ENCODE measurements at regions not wholly inside any gene's neighbourhood (a gene's known extent, or its start where the extent isn't known, plus 50 kb on each side); places are given as distances from the start of the nearest gene placed in this dataset.
A peak's percentile ranks its signal among the peaks of the same experiment; 100 is the strongest.

DNA sequence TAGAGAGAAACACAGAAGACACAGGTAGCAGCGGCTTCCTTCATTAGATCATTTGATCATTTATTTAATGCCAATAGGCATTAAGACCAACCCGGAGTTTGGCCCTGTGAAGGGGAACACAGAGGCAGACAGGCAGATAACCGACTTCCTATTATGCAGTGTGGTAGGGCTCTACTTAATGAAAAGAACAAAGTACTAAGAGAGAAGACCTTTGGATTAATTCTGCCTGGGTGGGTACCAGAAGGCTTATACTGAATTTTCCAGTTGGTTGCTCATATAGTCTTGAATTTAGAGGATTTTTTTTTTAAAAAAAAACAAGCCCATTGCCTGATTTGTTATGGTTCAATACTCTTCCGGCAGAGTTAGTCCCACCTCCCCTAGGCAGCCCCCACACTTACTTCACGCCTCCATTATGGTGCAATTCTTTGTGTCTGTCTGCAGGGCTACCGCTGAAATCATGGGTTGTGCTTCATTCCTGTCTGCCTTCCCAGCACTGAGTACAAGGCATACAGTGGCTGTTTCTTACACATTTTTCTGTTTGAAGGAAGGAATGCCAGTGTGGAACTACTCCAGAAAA, 244.3 kb upstream of the APCDD1 start:
- H3K9ac ChIP-seq (ENCODE audit: low read length in 3 of 3), result no peak overlapping the region
- H3K4me1 ChIP-seq (ENCODE audit: control insufficient read depth in 2 of 3, insufficient read depth in 2 of 3, low read depth in 1 of 3, low read length in 3 of 3), result no peaks in the 10 kb centered on the region
- no peaks in the 10 kb centered on the region for H3K36me3 ChIP-seq (ENCODE audit: control insufficient read depth in 2 of 3, insufficient read depth in 3 of 3, low read length in 3 of 3)
- H3K4me3 ChIP-seq (ENCODE audit: low read length in 3 of 3), result no peak overlapping the region
- H3K9me3 ChIP-seq (ENCODE audit: control insufficient read depth in 2 of 3, insufficient read depth in 1 of 3, low read length in 3 of 3), result no peaks in the 10 kb centered on the region
- intact Hi-C loops (cut with DNase I), result no loop called here
- H3K27ac ChIP-seq (ENCODE audit: low read depth in 2 of 2, low read length in 2 of 2), result no peak overlapping the region
- TF ChIP-seq, protein P1, sequence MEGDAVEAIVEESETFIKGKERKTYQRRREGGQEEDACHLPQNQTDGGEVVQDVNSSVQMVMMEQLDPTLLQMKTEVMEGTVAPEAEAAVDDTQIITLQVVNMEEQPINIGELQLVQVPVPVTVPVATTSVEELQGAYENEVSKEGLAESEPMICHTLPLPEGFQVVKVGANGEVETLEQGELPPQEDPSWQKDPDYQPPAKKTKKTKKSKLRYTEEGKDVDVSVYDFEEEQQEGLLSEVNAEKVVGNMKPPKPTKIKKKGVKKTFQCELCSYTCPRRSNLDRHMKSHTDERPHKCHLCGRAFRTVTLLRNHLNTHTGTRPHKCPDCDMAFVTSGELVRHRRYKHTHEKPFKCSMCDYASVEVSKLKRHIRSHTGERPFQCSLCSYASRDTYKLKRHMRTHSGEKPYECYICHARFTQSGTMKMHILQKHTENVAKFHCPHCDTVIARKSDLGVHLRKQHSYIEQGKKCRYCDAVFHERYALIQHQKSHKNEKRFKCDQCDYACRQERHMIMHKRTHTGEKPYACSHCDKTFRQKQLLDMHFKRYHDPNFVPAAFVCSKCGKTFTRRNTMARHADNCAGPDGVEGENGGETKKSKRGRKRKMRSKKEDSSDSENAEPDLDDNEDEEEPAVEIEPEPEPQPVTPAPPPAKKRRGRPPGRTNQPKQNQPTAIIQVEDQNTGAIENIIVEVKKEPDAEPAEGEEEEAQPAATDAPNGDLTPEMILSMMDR (IDR thresholded peaks at IDR 0.05; ENCODE audit: borderline replicate concordance, extremely low read depth, insufficient read depth), result no peak
- H3K27me3 ChIP-seq (ENCODE audit: control insufficient read depth, insufficient read depth, low read length), result no peaks in the 10 kb centered on the region
- DNase-seq (peak in 2 of 5 donors; percentile 20 to 45), FAIRE-seq (no peak)

DNA sequence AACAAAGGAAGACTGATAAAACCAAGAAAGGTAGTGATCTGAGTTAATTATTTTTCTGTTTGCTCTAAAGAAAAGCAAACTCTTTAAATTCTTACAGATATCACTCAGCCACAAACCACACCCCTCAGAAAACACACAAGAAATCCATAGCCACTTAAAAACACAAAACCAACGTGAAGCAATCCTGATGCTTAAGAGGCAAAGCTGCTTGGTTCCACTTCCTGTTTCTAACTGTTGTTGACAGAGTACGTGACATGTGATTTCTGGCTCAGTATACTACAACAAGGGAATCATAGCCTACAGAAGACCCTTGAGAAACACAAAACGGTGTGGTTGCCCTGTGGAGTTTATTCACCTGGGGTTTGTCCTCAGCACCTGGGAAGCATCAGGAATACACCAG, 240.9 kb upstream of the APCDD1 start:
- FAIRE-seq (no peak), DNase-seq (peak in 1 of 5 donors; percentile 62)
- Histone ChIP-seq H3K4me3 (ENCODE audit: low read length in 3 of 3) (no peak overlapping the region), H3K27me3 (ENCODE audit: control insufficient read depth, insufficient read depth, low read length) (no peaks in the 10 kb centered on the region), H3K4me1 (ENCODE audit: control insufficient read depth in 2 of 3, insufficient read depth in 2 of 3, low read depth in 1 of 3, low read length in 3 of 3) (no peaks in the 10 kb centered on the region), H3K9me3 (ENCODE audit: control insufficient read depth in 2 of 3, insufficient read depth in 1 of 3, low read length in 3 of 3) (peaks cover 0 to 7% (median 0%) of the 10 kb centered on the region in 3 donors), H3K9ac (ENCODE audit: low read length in 3 of 3) (no peak overlapping the region), H3K36me3 (ENCODE audit: control insufficient read depth in 2 of 3, insufficient read depth in 3 of 3, low read length in 3 of 3) (no peaks in the 10 kb centered on the region), H3K27ac (ENCODE audit: low read depth in 2 of 2, low read length in 2 of 2) (no peak overlapping the region)
- intact Hi-C loops (cut with DNase I), result no loop called here
- TF ChIP-seq, protein P1 (IDR thresholded peaks at IDR 0.05; ENCODE audit: borderline replicate concordance, extremely low read depth, insufficient read depth), result no peak

DNA sequence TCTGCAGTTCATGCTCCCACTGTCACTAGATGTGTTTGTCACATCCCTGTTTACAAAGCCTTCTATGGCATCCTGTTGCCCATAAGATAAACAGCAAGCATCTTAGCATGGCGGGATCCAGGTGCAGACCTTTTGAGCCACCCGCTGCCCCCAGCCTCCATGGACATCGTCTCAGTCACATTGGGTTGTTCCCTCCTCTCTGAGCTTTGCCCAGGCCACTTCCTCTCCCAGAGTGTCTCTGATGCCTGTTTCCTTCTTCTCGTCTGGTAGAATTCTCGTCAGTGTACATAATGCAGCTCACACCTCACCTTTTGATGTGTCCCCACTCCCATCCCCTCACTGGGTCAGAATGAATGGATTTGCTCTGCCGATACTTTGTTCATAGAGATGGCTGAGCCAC, 239.0 kb upstream of the APCDD1 start:
- Histone ChIP-seq H3K27ac (ENCODE audit: low read depth in 2 of 2, low read length in 2 of 2) (no peak overlapping the region), H3K4me1 (ENCODE audit: control insufficient read depth in 2 of 3, insufficient read depth in 2 of 3, low read depth in 1 of 3, low read length in 3 of 3) (no peaks in the 10 kb centered on the region), H3K27me3 (ENCODE audit: control insufficient read depth, insufficient read depth, low read length) (no peaks in the 10 kb centered on the region), H3K9ac (ENCODE audit: low read length in 3 of 3) (no peak overlapping the region), H3K9me3 (ENCODE audit: control insufficient read depth in 2 of 3, insufficient read depth in 1 of 3, low read length in 3 of 3) (peaks cover 0 to 7% (median 0%) of the 10 kb centered on the region in 3 donors), H3K4me3 (ENCODE audit: low read length in 3 of 3) (no peak overlapping the region), H3K36me3 (ENCODE audit: control insufficient read depth in 2 of 3, insufficient read depth in 3 of 3, low read length in 3 of 3) (no peaks in the 10 kb centered on the region)
- TF ChIP-seq, protein P1 (IDR thresholded peaks at IDR 0.05; ENCODE audit: borderline replicate concordance, extremely low read depth, insufficient read depth), result no peak
- no peak for FAIRE-seq
- DNase-seq, result no peak
- intact Hi-C loops (cut with DNase I), result no loop called here

DNA sequence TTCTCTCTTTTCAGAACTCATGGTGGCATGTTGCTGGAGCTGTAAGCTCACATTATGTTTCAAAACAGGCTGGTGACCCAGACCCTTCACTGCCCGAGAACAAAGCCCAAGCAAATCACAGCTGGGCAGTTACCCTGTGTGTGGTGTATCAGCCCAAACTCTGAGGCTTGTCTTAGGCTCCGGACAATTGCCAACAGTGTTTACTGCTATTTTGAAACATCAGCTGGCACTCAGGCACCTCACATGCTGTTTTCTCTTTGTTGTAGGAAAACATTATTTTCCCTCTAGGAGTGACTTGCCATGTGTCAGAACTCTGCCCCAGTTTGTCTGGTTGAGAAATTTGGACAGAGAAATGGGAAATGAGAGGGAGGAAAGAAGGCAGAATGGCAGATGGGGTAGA, 237.6 kb upstream of the APCDD1 start:
- TF ChIP-seq, protein P1 (IDR thresholded peaks at IDR 0.05; ENCODE audit: borderline replicate concordance, extremely low read depth, insufficient read depth), result no peak
- FAIRE-seq, result no peak
- intact Hi-C loops (cut with DNase I), result no loop called here
- DNase-seq, result no peak
- H3K4me3 ChIP-seq (ENCODE audit: low read length in 3 of 3), result no peak overlapping the region
- no peaks in the 10 kb centered on the region for H3K4me1 ChIP-seq (ENCODE audit: control insufficient read depth in 2 of 3, insufficient read depth in 2 of 3, low read depth in 1 of 3, low read length in 3 of 3)
- H3K36me3 ChIP-seq (ENCODE audit: control insufficient read depth in 2 of 3, insufficient read depth in 3 of 3, low read length in 3 of 3), result no peaks in the 10 kb centered on the region
- no peak overlapping the region for H3K27ac ChIP-seq (ENCODE audit: low read depth in 2 of 2, low read length in 2 of 2)
- H3K27me3 ChIP-seq (ENCODE audit: control insufficient read depth, insufficient read depth, low read length), result no peaks in the 10 kb centered on the region
- H3K9me3 ChIP-seq (ENCODE audit: control insufficient read depth in 2 of 3, insufficient read depth in 1 of 3, low read length in 3 of 3), result peaks cover 0 to 8% (median 0%) of the 10 kb centered on the region in 3 donors
- H3K9ac ChIP-seq (ENCODE audit: low read length in 3 of 3), result no peak overlapping the region

All from kidney (tissue), 13 donors.